A673 (cell line): ENCODE measurements at regions not wholly inside any gene's neighbourhood (a gene's known extent, or its start where the extent isn't known, plus 50 kb on each side); places are given as distances from the start of the nearest gene placed in this dataset.

ENCODE experiments used
- BruUV-seq: library from RNA; stranded (reverse); fragments of 400-500 nt; replicated peaks from 2 replicates; lab custom pipeline; 2021; lab: Mats Ljungman, UMichigan
- CTCF ChIA-PET: fragments of 300-600 bp; sonication (Branson Sonifier 250); formaldehyde crosslinking; loops from one replicate; lab custom pipeline; 2022; ENCODE audit warnings: antibody characterized with exemption; lab: Charles Lee
- POLR2A ChIA-PET: fragments of 300-600 bp; sonication (Branson Sonifier 250); formaldehyde crosslinking; loops from one replicate; lab custom pipeline; 2022; ENCODE audit warnings: antibody characterized with exemption; ENCODE audit not compliant: low non-redundant PET; lab: Charles Lee
- DNase-seq: peaks from one replicate; pipeline ENCODE4 v3.0.0-alpha.2; 2015; ENCODE audit warnings: low spot score
- H3K27ac ChIP-seq: fragments of 200-600 bp; sonication (generic); 2 replicates; pipeline ENCODE4 v1.5.1; 2016; ENCODE audit warnings: mixed run types, low read depth, mild to moderate bottlenecking, mixed read lengths, antibody characterized with exemption, low read length; ENCODE audit not compliant: poor library complexity, severe bottlenecking
- H3K27me3 ChIP-seq: fragments of 200-600 bp; sonication (generic); replicated peaks from 2 replicates; pipeline ENCODE4 v1.6.1; 2017; ENCODE audit warnings: mixed run types, low read depth, mild to moderate bottlenecking, mixed read lengths, antibody characterized with exemption, low read length; ENCODE audit not compliant: insufficient read depth, poor library complexity
- H3K36me3 ChIP-seq: fragments of 200-600 bp; sonication (generic); 2 replicates; pipeline ENCODE4 v1.6.1; 2016; ENCODE audit warnings: mixed run types, mild to moderate bottlenecking, mixed read lengths, antibody characterized with exemption, low read length; ENCODE audit not compliant: insufficient read depth, poor library complexity, severe bottlenecking
- H3K4me1 ChIP-seq: fragments of 200-600 bp; sonication (generic); 2 replicates; pipeline ENCODE4 v1.6.1; 2017; ENCODE audit warnings: mixed run types, mild to moderate bottlenecking, mixed read lengths, antibody characterized with exemption, low read length; ENCODE audit not compliant: insufficient read depth, poor library complexity, severe bottlenecking
- H3K4me3 ChIP-seq: fragments of 200-600 bp; sonication (generic); 2 replicates; pipeline ENCODE4 v1.5.1; 2016; ENCODE audit warnings: low read depth, mixed run types, mild to moderate bottlenecking, mixed read lengths, low read length; ENCODE audit not compliant: poor library complexity, severe bottlenecking
- H3K9me3 ChIP-seq: fragments of 200-600 bp; sonication (generic); 2 replicates; pipeline ENCODE4 v1.6.1; 2016; ENCODE audit warnings: mixed run types, low read depth, mild to moderate bottlenecking, mixed read lengths, antibody characterized with exemption, low read length; ENCODE audit not compliant: poor library complexity, severe bottlenecking
- CTCF ChIP-seq: fragments of 300-800, 200-600 bp; sonication (generic); conservative IDR thresholded peaks from 2 replicates; pipeline ENCODE4 v1.5.1; 2017; ENCODE audit warnings: low read depth, mild to moderate bottlenecking, antibody characterized with exemption, low read length, moderate library complexity, mixed read lengths
- EZH2 ChIP-seq: fragments of 200-600 bp; sonication (generic); IDR thresholded peaks from 2 replicates; pipeline ENCODE4 v1.6.1; 2017; ENCODE audit warnings: borderline replicate concordance, low read depth, mild to moderate bottlenecking, mixed read lengths, antibody characterized with exemption, low read length; ENCODE audit not compliant: poor library complexity, severe bottlenecking
- intact Hi-C: fragments of 100-400 bp; cut with micrococcal nuclease; formaldehyde crosslinking; loops from one replicate; pipeline ENCODE4 v1.10.0; 2022; ENCODE audit not compliant: unreplicated experiment

- Histone ChIP-seq H3K4me1 (no peaks in the 10 kb centered on the region), H3K4me3 (no peak overlapping the region), H3K27me3 (no peaks in the 10 kb centered on the region), H3K9me3 (no peaks in the 10 kb centered on the region), H3K36me3 (no peaks in the 10 kb centered on the region), H3K27ac (no peak overlapping the region)
- TF ChIP-seq EZH2 (no peak), CTCF (no peak)
- DNase-seq, result no peak
- intact Hi-C loops, result no loop called here
- ChIA-PET POLR2A (no interaction called here), CTCF (no interaction called here)
- BruUV-seq, result no TSS peak
These were observed 238.2 kb upstream of the GRM7 start for GRCh38 chr3:6622712-6623111.

- Histone ChIP-seq H3K4me3 (no peak overlapping the region), H3K27ac (no peak overlapping the region), H3K4me1 (no peaks in the 10 kb centered on the region), H3K9me3 (no peaks in the 10 kb centered on the region), H3K36me3 (no peaks in the 10 kb centered on the region), H3K27me3 (no peaks in the 10 kb centered on the region)
- no peak for DNase-seq
- ChIA-PET POLR2A (no interaction called here), CTCF (no interaction called here)
- TF ChIP-seq EZH2 (no peak), CTCF (no peak)
- intact Hi-C loops, result no loop called here
- no TSS peak for BruUV-seq
These were observed 229.5 kb upstream of the GRM7 start for GRCh38 chr3:6631376-6631775.

GRCh38 chr3:6640907-6641306 is 220.0 kb upstream of the GRM7 start:
- Histone ChIP-seq H3K4me1 (no peaks in the 10 kb centered on the region), H3K9me3 (no peaks in the 10 kb centered on the region), H3K27ac (no peak overlapping the region), H3K36me3 (no peaks in the 10 kb centered on the region), H3K4me3 (no peak overlapping the region), H3K27me3 (no peaks in the 10 kb centered on the region)
- no peak for TF ChIP-seq EZH2
- TF ChIP-seq CTCF, result no peak
- intact Hi-C loops, result no loop called here
- ChIA-PET CTCF (no interaction called here), POLR2A (no interaction called here)
- no peak for DNase-seq
- no TSS peak for BruUV-seq
